ENCODE measurements at regions not wholly inside any gene's neighbourhood (a gene's known extent, or its start where the extent isn't known, plus 50 kb on each side); places are given as distances from the start of the nearest gene placed in this dataset.

DNA sequence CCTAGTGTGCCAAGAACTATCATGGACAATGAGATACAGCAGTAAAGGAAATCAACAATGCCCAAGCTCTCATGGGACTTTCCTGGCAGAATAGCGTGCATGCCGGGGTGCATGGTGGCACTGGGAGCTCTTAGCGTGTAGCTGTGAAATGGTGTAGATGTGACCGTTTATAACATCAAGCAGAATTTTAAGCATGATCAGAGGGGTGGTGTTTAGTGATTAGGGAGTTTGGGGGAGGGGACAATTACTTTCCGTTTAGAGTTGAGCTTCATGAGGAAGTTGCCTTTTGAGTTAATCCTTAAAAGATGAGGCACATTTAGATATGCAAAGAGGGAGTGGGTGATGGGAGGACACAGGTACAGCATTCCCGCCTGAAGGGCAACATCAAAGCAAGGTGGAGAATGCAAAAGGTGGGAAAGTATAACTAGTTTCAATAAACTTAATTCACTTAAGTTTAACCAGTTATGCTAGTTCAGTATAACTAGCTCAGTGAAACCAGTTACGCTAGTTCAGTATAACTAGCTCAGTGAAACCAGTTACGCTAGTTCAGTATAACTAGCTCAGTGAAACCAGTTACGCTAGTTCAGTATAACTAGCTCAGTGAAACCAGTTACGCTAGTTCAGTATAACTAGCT lies 661.6 kb downstream of the QKI start:
- TF ChIP-seq, protein P1, sequence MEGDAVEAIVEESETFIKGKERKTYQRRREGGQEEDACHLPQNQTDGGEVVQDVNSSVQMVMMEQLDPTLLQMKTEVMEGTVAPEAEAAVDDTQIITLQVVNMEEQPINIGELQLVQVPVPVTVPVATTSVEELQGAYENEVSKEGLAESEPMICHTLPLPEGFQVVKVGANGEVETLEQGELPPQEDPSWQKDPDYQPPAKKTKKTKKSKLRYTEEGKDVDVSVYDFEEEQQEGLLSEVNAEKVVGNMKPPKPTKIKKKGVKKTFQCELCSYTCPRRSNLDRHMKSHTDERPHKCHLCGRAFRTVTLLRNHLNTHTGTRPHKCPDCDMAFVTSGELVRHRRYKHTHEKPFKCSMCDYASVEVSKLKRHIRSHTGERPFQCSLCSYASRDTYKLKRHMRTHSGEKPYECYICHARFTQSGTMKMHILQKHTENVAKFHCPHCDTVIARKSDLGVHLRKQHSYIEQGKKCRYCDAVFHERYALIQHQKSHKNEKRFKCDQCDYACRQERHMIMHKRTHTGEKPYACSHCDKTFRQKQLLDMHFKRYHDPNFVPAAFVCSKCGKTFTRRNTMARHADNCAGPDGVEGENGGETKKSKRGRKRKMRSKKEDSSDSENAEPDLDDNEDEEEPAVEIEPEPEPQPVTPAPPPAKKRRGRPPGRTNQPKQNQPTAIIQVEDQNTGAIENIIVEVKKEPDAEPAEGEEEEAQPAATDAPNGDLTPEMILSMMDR (IDR thresholded peaks at IDR 0.05; ENCODE audit: insufficient read depth, missing control alignments), result no peak
- no peak for FAIRE-seq
- DNase-seq (ENCODE audit: insufficient read length, low spot score), result no peak

DNA sequence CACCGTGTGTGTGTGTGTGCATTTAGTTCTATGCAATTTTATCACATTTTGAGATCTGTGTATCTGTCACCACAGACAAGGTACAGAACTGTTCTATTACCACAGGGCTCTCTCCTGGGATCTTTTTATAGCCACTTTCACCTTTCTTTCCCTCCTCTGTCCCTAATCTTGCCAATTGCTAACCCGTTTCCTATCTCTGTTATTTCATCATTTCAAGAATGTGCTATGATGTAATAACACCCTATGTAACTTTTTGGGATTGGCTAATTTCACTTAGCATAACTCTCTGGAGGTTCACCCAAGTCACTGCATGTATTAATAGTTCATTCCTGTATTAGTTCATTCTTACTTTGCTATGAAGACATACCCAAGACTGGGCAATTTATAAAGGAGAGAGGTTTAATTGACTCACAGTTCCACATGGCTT lies 657.7 kb downstream of the QKI start:
- TF ChIP-seq, protein P1 (IDR thresholded peaks at IDR 0.05; ENCODE audit: insufficient read depth, missing control alignments), result no peak
- DNase-seq (ENCODE audit: insufficient read length, low spot score) (no peak), FAIRE-seq (no peak)

DNA sequence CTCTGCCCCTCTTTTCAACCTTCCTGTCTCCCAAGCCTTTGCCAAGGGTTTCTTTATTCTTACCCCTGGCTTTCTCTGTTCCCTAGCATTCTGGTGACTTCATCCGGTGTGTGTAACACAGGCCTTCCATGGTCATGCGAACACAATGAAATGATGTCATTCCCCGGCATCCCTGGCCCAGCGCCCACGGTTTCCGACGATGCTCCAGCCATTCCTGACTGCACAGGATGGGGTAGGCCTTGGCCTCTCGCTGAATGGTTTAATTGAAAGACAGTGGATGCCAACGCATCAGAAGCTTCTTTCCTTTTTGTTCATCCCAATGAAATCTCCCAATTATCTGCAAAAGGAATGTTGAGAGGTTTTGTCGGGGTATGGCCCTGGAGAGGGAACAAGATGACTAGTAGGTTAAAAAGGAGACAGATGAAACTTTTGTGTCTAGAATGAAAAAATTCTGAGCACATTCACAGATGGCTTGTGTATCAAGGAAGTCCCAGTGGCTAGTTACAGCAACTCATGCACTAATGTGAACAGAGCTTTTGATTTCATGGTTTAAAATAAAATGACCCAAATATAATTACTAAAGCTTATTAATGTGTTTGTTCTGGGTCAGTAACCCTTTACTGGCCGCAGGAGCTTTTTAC lies 655.0 kb downstream of the QKI start:
- FAIRE-seq (no peak), DNase-seq (ENCODE audit: insufficient read length, low spot score) (no peak)
- TF ChIP-seq, protein P1 (IDR thresholded peaks at IDR 0.05; ENCODE audit: insufficient read depth, missing control alignments), result no peak

DNA sequence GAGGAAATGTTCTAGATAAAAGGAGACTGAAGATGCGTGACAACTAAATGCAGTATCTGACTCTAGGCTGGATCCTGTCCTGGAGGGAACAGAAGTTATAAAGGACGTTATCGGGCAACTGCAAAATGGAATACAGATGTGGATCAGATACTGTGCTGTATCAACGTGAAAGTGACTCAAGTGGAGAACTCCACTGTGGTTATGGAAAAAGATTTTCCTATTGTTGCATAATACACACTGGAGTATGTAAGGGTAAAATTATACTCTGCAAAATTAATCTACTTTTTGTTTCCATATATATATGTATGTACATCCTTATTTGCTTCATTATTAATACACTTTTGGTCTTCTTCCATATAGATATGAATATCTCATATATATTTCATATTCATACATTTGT lies 654.0 kb downstream of the QKI start:
- FAIRE-seq, result no peak
- no peak for DNase-seq (ENCODE audit: insufficient read length, low spot score)
- TF ChIP-seq, protein P1 (IDR thresholded peaks at IDR 0.05; ENCODE audit: insufficient read depth, missing control alignments), result no peak

DNA sequence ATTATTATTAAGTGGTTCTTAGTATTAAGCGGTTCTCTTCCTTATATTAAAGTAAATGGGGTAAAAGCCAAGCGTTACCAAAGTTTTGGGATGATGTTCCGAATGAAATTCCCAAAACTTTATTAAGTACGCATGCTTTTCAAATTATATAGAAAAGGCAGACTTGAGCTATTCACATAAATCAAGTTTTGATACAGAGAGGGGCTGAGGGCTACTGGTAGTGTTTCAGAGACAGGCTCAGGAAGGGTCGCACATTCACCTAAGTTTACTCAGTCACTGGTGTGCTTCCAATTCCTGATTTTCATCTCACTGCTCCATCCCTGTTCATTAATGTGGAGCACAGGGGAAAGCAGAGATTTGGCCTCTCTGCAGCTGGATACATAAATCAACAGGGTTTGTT lies 652.2 kb downstream of the QKI start:
- no peak for DNase-seq (ENCODE audit: insufficient read length, low spot score)
- TF ChIP-seq, protein P1 (IDR thresholded peaks at IDR 0.05; ENCODE audit: insufficient read depth, missing control alignments), result no peak
- FAIRE-seq, result no peak

DNA sequence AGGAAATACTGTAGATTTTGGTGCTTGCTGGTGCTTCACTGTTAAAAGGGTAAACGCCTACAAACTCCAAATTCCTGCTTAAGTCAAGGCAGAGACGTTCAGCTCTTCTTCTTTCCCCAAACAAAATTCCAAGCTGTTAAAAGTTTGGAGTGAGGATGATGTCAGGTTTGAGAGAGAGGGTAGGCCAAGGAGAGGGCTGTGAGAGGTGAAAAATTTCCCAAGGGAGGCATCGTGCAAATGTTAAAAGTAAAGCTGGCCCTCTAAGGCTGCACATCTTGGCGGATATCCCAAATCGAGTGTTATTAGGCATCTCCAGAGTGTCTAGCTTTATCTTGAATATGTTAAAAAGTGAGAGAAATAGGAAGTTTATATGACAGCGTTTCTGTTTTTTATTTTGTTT lies 651.8 kb downstream of the QKI start:
- FAIRE-seq, result no peak
- TF ChIP-seq, protein P1 (IDR thresholded peaks at IDR 0.05; ENCODE audit: insufficient read depth, missing control alignments), result no peak
- no peak for DNase-seq (ENCODE audit: insufficient read length, low spot score)

DNA sequence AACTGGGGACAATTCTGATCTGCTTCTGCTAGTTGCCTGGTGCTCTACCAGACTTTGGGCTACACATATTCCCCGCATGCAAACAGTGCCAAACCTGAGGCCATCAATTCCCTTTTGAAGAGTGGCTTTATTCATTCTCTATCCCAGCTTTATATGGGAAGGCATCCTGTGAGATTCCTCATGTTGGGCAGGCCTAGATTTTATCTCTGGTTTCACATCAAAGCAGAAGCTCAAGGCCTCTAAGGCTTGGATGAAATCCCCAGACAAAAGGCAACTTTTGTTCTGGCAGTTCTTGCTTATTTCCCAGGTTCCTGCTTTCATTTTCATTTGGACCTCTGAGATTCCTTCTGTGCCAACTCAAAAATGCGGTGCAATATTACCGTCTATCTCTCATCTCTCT lies 648.8 kb downstream of the QKI start:
- TF ChIP-seq, protein P1 (IDR thresholded peaks at IDR 0.05; ENCODE audit: insufficient read depth, missing control alignments), result no peak
- DNase-seq (ENCODE audit: insufficient read length, low spot score) (no peak), FAIRE-seq (no peak)
